ENCODE measurements at regions not wholly inside any gene's neighbourhood (a gene's known extent, or its start where the extent isn't known, plus 50 kb on each side); places are given as distances from the start of the nearest gene placed in this dataset.

DNA sequence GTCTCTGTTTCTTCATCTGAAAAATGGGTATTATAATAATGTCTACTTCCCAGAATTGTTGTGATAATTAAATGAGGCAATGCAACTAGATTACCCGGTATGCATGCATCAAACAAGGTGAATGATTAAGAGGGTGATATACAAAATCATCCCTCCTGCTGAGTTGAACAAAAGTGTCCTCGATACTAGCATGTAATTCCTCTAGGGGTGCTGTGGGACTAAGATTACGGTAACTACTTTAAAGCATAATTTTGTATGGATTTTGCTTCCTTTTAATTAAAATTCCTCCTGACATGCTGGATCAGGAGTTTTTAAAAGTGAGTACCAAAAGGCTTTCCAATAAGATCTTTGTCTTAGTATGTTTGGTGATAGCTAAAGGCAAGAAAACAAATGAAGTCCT, 98.7 kb upstream of the PRMT6 start:
- in situ Hi-C loops (cut with MboI; ENCODE audit: low sequenced_read_pairs in 4 of 4): loop anchor here in 1 of 4 donors (10.0 kb wide), 1 partner anchor 63 kb away; no protein-coding TSS in a partner anchor
- no peaks in the 10 kb centered on the region for H3K36me3 ChIP-seq
- ATAC-seq: no peak
- H3K27ac ChIP-seq: no peak overlapping the region
- TF ChIP-seq, protein P1, sequence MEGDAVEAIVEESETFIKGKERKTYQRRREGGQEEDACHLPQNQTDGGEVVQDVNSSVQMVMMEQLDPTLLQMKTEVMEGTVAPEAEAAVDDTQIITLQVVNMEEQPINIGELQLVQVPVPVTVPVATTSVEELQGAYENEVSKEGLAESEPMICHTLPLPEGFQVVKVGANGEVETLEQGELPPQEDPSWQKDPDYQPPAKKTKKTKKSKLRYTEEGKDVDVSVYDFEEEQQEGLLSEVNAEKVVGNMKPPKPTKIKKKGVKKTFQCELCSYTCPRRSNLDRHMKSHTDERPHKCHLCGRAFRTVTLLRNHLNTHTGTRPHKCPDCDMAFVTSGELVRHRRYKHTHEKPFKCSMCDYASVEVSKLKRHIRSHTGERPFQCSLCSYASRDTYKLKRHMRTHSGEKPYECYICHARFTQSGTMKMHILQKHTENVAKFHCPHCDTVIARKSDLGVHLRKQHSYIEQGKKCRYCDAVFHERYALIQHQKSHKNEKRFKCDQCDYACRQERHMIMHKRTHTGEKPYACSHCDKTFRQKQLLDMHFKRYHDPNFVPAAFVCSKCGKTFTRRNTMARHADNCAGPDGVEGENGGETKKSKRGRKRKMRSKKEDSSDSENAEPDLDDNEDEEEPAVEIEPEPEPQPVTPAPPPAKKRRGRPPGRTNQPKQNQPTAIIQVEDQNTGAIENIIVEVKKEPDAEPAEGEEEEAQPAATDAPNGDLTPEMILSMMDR (IDR thresholded peaks at IDR 0.05 in 4 of 5, conservative IDR thresholded peaks at IDR 0.05 in 1 of 5): no peak
- intact Hi-C loops (cut with DNase I; ENCODE audit: low total_unique reads): no loop called here
- H3K4me1 ChIP-seq: no peaks in the 10 kb centered on the region
- no peaks in the 10 kb centered on the region for H3K27me3 ChIP-seq
- H3K4me3 ChIP-seq: no peak overlapping the region
- DNase-seq: no peak
- H3K9me3 ChIP-seq: no peaks in the 10 kb centered on the region

DNA sequence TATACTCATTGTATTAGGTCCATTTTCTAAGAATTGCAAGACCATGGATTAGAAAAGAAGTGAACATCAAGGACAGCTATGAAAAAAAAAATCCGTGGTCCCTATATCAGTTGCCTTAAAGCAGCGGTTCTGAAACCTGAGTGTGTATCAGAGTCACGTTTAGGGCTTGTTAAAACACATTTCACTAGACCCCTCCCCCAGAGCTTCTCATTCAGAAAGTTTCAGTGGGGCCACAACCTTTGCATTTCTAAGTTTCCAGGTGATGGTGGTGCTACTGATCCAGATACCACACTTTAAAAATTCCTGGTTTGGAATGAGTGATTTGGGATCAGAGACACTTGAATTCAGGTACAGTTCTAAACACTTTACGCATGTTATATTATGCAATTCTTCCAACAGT, 96.1 kb upstream of the PRMT6 start:
- Histone ChIP-seq H3K4me3 (no peak overlapping the region), H3K27ac (no peak overlapping the region), H3K27me3 (no peaks in the 10 kb centered on the region), H3K36me3 (no peaks in the 10 kb centered on the region), H3K4me1 (no peaks in the 10 kb centered on the region), H3K9me3 (no peaks in the 10 kb centered on the region)
- DNase-seq: no peak
- ATAC-seq: no peak
- intact Hi-C loops (cut with DNase I; ENCODE audit: low total_unique reads) (no loop called here), in situ Hi-C loops (cut with MboI; ENCODE audit: low sequenced_read_pairs in 4 of 4) (no loop called here)
- TF ChIP-seq POLR2A (IDR thresholded peaks at IDR 0.05): no peak
- TF ChIP-seq, protein P1 (IDR thresholded peaks at IDR 0.05 in 4 of 5, conservative IDR thresholded peaks at IDR 0.05 in 1 of 5): no peak

DNA sequence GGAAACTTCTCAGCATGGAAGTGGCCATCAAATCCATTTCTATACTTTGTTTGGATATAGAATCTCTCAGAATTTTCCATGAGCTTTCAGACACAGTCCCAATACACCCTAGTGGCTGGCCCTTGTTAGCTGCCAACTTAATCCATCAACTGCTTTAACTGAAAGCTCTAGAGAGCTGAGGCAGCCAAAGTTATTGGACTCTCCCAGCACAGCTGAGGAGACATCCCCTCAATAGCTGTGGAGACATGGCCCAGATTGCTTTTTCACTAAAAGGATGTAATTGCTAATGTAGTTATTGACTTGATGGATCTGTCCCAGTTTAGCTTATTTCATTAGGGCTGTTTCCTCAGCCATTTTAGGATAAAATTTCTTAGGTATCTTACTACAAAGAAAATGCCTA, 94.8 kb upstream of the PRMT6 start:
- TF ChIP-seq, protein P1 (IDR thresholded peaks at IDR 0.05 in 4 of 5, conservative IDR thresholded peaks at IDR 0.05 in 1 of 5): no peak
- no peak for TF ChIP-seq POLR2A (IDR thresholded peaks at IDR 0.05)
- H3K4me1 ChIP-seq: no peaks in the 10 kb centered on the region
- no peaks in the 10 kb centered on the region for H3K36me3 ChIP-seq
- no peaks in the 10 kb centered on the region for H3K27me3 ChIP-seq
- no peak for DNase-seq
- H3K4me3 ChIP-seq: no peak overlapping the region
- no peaks in the 10 kb centered on the region for H3K9me3 ChIP-seq
- no peak overlapping the region for H3K27ac ChIP-seq
- intact Hi-C loops (cut with DNase I; ENCODE audit: low total_unique reads) (no loop called here), in situ Hi-C loops (cut with MboI; ENCODE audit: low sequenced_read_pairs in 4 of 4) (no loop called here)
- no peak for ATAC-seq

DNA sequence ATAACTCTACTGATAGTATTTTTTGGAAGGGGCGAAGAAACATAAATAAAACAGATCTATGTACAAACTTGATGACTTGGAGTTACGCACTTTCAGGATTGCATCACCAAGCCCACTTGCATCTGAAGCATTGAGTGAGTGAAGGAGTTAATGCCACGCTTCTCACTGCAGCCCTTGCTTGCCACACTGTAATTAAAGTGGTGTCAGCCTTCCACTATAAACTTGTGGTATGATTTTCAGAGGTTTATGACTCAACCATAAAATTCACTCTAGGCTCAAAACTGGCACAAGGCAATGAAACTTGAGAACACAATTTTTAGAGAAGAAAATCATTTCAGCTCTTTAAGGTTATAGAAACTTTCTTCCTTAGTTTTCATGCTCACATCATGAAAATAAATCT, 93.9 kb upstream of the PRMT6 start:
- Histone ChIP-seq H3K4me1 (no peaks in the 10 kb centered on the region), H3K27ac (no peak overlapping the region), H3K27me3 (no peaks in the 10 kb centered on the region), H3K36me3 (no peaks in the 10 kb centered on the region), H3K9me3 (no peaks in the 10 kb centered on the region), H3K4me3 (no peak overlapping the region)
- DNase-seq (no peak), ATAC-seq (no peak)
- TF ChIP-seq POLR2A (IDR thresholded peaks at IDR 0.05): no peak
- TF ChIP-seq, protein P1 (IDR thresholded peaks at IDR 0.05 in 4 of 5, conservative IDR thresholded peaks at IDR 0.05 in 1 of 5): no peak
- in situ Hi-C loops (cut with MboI; ENCODE audit: low sequenced_read_pairs in 4 of 4): no loop called here
- intact Hi-C loops (cut with DNase I; ENCODE audit: low total_unique reads): no loop called here

DNA sequence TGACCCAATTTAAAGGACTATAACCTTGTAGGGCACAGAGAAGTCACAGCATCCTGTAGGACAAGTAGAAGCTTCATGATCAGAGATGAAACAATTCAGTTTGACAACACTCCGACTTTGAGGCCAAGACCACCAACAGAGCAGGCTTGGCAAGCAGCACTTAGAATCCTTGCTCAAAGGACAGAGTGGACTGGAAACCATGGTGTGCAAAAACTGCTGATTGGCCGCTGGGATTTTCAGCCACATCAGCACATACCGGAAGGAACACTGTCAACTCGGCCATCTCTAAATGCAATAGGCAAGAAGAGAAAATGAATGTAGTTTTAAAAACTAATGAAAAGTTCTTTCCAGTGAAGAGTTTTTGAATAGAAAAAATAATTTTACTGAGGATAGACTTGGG, 92.0 kb upstream of the PRMT6 start:
- Histone ChIP-seq H3K9me3 (no peaks in the 10 kb centered on the region), H3K36me3 (no peaks in the 10 kb centered on the region), H3K27ac (no peak overlapping the region), H3K4me3 (no peak overlapping the region), H3K4me1 (no peaks in the 10 kb centered on the region), H3K27me3 (no peaks in the 10 kb centered on the region)
- DNase-seq (no peak), ATAC-seq (no peak)
- in situ Hi-C loops (cut with MboI; ENCODE audit: low sequenced_read_pairs in 4 of 4): no loop called here
- TF ChIP-seq POLR2A (IDR thresholded peaks at IDR 0.05): no peak
- TF ChIP-seq, protein P1 (IDR thresholded peaks at IDR 0.05 in 4 of 5, conservative IDR thresholded peaks at IDR 0.05 in 1 of 5): no peak
- intact Hi-C loops (cut with DNase I; ENCODE audit: low total_unique reads): no loop called here
